Adrenal gland (tissue), 5 donors: ENCODE measurements at regions not wholly inside any gene's neighbourhood (a gene's known extent, or its start where the extent isn't known, plus 50 kb on each side); places are given as distances from the start of the nearest gene placed in this dataset.

Source experiments
- CTCF ChIP-seq, 6 experiments: fragments of 450-650 bp in 4 of 6; fragments of 200-600 bp in 2 of 6; sonication (generic) in 1 of 6; IDR thresholded peaks; 1 replicate in 5 of 6; 2 replicates in 1 of 6; pipeline versions ENCODE4 v1.5.1 to v1.8.0; 2016 to 2021; ENCODE audit warnings: antibody characterized with exemption in 6 of 6, mild to moderate bottlenecking in 2 of 6, moderate library complexity in 1 of 6
- POLR2A ChIP-seq, 2 donors: fragments of 450-650 bp; IDR thresholded peaks; one replicate each; pipeline ENCODE4 v1.6.1; 2017; ENCODE audit warnings: antibody characterized with exemption in 2 of 2, mild to moderate bottlenecking in 2 of 2, moderate library complexity in 1 of 2
- donor health status: DM: no; HTN: no; CAD: no.

GRCh38 chr13:44103429-44104196 lies 223.9 kb downstream of the LACC1 start:
- no peak for TF ChIP-seq CTCF (IDR thresholded peaks at IDR 0.05)
- TF ChIP-seq POLR2A (IDR thresholded peaks at IDR 0.05), result no peak
